ENCODE measurements at regions not wholly inside any gene's neighbourhood (a gene's known extent, or its start where the extent isn't known, plus 50 kb on each side); places are given as distances from the start of the nearest gene placed in this dataset.

GRCh38 chr20:7428946-7429345 is 511.3 kb downstream of the HAO1 start:
- no peak for DNase-seq

DNA sequence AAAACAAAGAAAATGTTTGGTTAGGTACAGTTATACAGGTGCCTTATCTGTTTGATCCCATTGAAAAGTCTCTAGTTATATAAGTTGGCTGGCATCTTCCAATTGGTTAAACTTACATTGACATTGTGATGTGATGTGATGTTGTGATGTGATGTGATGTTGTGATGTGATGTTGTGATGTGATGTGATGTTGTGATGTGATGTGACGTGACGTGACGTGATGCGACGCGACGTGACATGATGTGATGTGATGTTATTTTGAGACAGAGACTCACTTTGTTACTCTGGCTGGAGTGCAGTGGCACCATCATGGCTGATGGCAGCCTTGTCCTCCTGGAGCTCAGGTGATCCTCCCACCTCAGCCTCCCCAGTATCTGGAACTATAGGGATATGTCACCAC is 507.6 kb downstream of the HAO1 start:
- no peak for DNase-seq

DNA sequence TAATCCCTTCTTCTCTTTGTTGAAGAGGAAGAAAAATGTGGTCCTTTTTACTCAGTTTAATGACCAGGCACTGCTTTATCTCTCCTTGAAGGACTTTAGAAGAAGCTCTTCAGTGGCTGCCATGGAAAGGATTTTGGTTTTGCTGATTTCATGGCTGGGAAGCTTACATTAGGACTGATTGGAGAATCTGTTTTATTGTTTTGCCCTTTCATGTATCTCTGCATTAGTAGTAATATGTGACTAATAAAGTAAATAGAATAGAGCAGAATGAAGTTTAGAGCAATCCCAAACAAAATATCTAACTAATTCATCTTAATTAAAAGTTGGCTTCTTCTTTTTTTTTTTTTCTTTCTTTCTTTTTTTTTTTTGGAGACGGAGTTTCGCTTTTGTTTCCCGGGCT is 502.9 kb downstream of the HAO1 start:
- DNase-seq = no peak

GRCh38 chr20:7449269-7449668 is 491.0 kb downstream of the HAO1 start:
- no peak for DNase-seq

- no peak for DNase-seq
These were observed 487.4 kb downstream of the HAO1 start for GRCh38 chr20:7452890-7453289.

DNA sequence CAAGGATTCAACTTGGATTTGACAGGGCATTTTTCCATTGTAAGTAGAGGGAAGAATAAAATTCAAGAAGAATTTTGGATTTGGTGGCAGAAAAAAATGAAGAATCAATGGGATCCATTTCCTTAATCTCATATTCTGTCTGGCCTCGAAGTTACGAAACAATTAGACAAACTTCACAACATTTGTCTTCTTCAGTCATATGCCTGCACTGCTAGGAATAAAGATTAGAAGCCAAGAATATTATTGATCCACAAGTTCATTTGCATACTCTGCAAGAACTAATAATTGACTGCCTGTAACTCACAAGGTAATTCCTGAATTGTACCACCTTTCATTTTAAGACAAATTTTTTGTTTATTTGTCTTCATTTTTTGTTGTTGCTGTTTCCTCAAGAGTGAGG is 486.2 kb downstream of the HAO1 start:
- no peak for DNase-seq

- no peak for DNase-seq
These were observed 481.8 kb downstream of the HAO1 start for GRCh38 chr20:7458459-7458858.

GRCh38 chr20:7459083-7459482 is 481.2 kb downstream of the HAO1 start:
- no peak for DNase-seq

DNA sequence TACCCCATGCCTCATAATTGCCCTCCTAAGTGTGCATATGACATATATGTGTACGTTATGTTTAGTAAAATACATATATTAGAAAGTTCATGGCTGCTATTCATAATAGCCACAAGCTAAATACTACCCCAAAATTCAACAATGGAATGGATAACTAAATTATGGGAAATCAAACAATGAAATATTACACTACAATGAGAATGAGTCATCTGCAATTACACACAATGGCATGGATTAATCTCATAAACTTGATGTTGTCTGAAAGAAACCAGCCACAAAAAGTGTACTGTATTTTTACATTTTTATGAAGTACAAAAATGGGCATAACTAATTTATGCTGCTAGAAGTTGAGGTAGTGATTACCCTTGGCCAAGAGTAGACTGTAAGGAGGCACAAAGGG is 477.0 kb downstream of the HAO1 start:
- no peak for DNase-seq

DNA sequence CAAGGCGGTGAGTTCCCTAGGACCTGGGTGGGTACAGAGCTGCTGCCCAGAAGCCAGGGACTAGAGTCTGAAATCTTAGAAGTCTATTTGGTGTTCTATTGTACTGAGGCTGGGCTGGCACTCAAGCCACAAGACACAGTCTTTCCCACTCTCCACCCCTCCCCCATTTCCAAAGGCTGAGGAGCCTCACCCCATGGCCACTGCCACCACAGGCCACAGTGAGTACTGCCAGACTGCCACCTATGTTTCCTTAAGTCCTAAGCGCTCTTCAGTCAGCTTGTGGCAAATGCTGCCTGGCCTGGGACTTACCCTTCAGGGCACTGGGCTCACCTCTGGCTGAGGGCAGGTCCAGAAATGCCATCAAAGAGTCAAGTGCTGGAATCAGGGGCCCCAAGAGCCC is 469.3 kb downstream of the HAO1 start:
- no peak for DNase-seq

- no peak for DNase-seq
These were observed 450.0 kb downstream of the HAO1 start for GRCh38 chr20:7490288-7490687.

DNA sequence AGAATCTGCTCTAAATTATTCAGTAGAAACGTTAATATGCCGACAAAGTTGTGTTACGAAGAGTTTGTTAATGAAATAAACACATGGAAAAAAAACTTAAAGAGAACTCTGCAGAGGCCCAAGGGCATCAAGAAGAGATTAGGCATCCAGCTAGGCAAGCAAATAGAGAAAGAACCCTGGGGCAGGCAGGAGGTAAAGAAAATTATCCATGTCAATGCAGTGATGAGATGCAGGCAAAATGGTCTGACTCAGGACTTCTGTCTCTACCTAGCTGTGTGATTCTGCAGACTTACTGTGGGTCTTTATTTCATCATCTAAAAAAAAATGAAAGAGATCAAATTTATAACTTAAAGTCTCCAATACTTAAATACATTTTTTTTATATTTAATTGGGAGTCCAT is 448.0 kb downstream of the HAO1 start:
- no peak for DNase-seq

- no peak for DNase-seq
These were observed 446.9 kb downstream of the HAO1 start for GRCh38 chr20:7493311-7493710.

- no peak for DNase-seq
These were observed 443.8 kb downstream of the HAO1 start for GRCh38 chr20:7496394-7496991.

DNA sequence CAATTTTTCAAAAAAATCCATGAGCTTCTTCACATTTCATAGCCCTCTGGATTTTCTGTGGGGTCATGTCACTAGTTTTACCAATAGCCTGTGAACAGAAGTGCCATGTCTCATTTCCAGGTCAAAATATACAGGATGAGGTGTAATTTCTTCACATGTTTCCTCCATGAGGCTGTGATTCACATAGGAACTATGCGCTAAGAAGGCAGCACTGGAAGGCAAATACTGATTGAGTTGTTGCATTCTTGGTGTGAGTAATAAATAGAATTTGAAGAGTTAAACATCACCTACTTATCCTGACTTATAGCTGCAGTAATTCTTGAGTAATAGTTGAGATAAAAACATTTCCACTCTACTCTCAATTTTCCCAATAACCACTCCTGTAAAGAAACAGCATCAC is 442.3 kb downstream of the HAO1 start:
- no peak for DNase-seq

GRCh38 chr20:7499201-7499600 is 441.1 kb downstream of the HAO1 start:
- no peak for DNase-seq

DNA sequence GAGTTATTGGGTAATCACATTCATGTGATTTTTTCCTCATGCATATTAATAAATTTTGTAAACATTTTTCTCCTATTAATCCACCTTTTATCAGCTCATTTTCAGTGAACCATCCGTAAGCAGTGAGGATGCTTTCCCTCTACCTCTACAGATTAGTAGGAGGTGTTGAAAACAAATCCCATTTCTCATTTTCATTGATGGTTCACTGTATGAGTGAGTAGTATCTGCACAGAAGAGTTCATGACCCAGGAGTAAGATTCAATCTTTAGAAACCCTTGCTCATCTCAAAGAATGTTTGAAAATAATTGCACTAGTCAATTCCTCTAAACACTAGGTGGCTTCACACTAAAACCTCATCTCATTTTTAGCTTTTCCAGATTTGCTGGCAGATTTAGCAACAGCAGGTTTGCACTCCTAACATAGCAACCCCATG is 440.0 kb downstream of the HAO1 start:
- no peak for DNase-seq

DNA sequence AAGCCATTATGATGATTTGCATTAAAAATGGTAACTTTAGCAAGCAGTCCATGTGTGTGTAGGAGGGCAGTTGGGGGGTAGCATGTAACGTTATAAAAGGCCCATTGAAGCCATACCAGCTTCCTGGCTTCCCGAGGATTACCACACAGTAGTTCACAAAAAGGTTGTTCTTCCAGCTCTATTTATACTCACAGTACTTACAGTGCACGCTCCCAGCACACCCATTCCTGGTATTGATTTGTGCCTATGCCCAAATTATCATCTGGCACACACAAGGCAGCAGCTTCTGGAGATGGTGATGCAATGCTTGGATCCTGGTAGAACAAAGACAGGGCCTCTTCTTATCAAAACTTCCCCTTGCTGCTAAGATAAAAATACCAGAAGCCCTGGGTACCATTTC is 436.8 kb downstream of the HAO1 start:
- DNase-seq = no peak

GRCh38 chr20:7505152-7505834 is 435.0 kb downstream of the HAO1 start:
- no peak for DNase-seq

- no peak for DNase-seq
These were observed 434.4 kb downstream of the HAO1 start for GRCh38 chr20:7505835-7506221.

DNA sequence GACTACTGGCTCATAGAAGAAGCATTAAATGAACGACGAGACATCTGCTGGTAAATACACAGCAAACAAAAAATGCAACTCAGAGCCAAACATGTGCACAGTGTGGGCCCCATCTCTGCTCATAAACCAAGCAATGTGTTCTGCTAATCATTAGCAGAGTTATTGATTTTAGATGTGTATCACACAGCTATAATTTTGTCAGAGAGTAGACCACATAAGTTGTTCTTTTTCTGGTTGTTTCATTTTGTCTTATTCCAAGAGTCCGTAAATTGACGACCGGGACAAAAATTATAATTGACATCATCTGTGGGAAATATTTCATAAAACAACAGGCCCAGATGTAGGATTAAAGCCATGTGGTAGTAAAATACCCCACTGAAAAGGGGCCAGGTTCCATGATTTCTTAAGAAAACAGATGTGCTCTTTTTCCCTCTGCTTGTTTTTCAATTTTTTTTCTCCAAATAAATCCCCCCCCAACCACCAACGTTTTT is 423.6 kb downstream of the HAO1 start:
- no peak for DNase-seq

DNA sequence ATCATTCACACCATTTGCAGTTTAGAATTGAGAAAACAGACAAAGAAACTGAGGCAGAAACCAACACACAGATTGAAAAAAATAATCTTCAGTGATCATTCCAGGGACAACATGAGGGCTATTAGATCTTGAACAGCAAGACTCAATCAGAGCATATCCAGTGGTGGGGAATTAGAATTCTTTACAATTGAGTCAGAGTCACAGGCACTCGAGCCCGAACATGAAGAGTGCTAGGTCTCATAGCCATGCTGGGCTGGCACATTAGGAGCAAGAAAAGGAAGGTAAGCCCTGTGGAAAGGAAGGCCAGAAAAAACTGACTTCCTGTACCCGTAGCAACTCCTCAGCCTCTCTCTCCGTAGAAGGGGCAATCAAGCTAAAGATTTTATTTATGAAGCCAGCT is 419.9 kb downstream of the HAO1 start:
- DNase-seq = no peak

DNA sequence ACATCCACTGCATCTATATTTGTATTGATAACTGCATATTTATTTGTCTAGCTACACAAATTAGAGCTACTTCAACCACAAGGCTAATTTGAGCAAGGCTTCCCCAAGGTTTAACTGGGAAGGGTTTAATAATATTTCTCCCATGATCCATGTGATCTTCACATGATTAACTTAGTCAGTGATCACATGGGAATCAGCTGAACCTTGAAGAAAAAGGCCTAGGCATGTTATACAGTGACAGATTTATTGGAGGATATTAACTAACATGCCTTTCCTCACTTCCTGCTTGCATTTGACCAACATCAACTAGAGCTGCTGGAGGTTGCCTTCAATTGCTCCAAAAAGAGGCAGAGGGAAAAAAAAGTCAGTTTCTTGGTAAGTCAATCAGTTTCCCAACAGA is 417.0 kb downstream of the HAO1 start:
- DNase-seq = no peak

DNA sequence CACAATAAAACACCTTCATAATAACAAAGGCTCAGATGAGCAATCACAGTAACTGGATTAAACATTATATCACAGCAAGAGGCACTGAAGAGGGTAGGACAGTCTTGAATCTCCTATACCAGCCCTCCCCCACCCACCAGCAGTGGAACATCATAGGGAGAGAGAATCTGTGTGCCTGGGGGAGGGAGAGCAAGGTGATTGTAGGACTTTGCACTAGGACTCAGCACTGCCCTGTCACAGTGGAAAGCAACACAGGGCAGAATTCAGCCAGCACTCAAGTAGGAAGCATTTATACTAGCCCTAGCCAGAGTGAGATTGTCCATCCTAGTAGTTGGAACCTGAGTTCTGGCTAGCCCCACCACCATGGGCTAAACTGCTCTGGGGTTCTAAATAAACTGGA is 400.2 kb downstream of the HAO1 start:
- no peak for DNase-seq

- no peak for DNase-seq
These were observed 399.3 kb downstream of the HAO1 start for GRCh38 chr20:7540923-7541322.
